ENCODE measurements at regions not wholly inside any gene's neighbourhood (a gene's known extent, or its start where the extent isn't known, plus 50 kb on each side); places are given as distances from the start of the nearest gene placed in this dataset.

DNA sequence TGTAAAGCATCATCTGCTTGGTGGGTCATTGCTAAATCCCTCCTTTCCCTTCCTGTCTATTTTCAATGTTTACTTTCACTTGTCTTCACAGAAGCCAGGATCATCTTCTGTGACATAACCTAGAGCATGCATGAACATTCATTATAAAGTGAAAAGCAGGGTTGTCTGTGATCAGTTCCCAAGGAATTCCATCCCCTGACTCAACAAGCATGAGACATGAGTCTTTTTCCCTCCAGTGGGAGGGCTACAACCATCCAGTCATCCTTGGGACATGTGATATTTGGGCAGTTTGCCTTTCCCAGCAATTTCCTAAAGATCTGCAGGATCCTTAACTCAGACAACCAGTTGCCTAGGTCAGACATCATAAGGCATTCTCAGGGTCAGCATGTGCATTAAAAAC is 166.3 kb upstream of the TMEM196 start:
- no peak for TF ChIP-seq EZH2 (IDR thresholded peaks at IDR 0.05; ENCODE audit: borderline replicate concordance, low read length)
- TF ChIP-seq, protein P1, sequence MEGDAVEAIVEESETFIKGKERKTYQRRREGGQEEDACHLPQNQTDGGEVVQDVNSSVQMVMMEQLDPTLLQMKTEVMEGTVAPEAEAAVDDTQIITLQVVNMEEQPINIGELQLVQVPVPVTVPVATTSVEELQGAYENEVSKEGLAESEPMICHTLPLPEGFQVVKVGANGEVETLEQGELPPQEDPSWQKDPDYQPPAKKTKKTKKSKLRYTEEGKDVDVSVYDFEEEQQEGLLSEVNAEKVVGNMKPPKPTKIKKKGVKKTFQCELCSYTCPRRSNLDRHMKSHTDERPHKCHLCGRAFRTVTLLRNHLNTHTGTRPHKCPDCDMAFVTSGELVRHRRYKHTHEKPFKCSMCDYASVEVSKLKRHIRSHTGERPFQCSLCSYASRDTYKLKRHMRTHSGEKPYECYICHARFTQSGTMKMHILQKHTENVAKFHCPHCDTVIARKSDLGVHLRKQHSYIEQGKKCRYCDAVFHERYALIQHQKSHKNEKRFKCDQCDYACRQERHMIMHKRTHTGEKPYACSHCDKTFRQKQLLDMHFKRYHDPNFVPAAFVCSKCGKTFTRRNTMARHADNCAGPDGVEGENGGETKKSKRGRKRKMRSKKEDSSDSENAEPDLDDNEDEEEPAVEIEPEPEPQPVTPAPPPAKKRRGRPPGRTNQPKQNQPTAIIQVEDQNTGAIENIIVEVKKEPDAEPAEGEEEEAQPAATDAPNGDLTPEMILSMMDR (IDR thresholded peaks at IDR 0.05; ENCODE audit: low read length): no peak
